ENCODE measurements at regions not wholly inside any gene's neighbourhood (a gene's known extent, or its start where the extent isn't known, plus 50 kb on each side); places are given as distances from the start of the nearest gene placed in this dataset.
"Not testable (repeated sequence)": the region's sequence is repeated elsewhere in the genome, so short reads cannot be mapped to it uniquely, and the experiment has no call there.

GRCh38 chr2:224650815-224651439 lies 65.2 kb downstream of the CCDC195 start:
- H3K4me2 ChIP-seq (ENCODE audit: low read length): peak overlapping the region; percentile 74
- no peaks in the 10 kb centered on the region for H4K20me1 ChIP-seq (ENCODE audit: insufficient read depth, low read length)
- intact Hi-C loops (cut with micrococcal nuclease; ENCODE audit: unreplicated experiment): loop anchor here (1.0 to 10.0 kb wide), 6 partner anchors 39 to 679 kb away; no protein-coding TSS in a partner anchor
- H3K79me2 ChIP-seq (ENCODE audit: insufficient read depth, low read depth, low read length): no peaks in the 10 kb centered on the region
- ChIA-PET CTCF (ENCODE audit: unreplicated experiment) (interaction anchor here (0.5 to 0.6 kb wide), 3 partner anchors 9 to 138 kb away, joined by 3 read pairs; no protein-coding TSS in a partner anchor), POLR2A (interaction anchor here (0.5 to 2.3 kb wide), 18 partner anchors 9 to 319 kb away, joined by 3 to 19 read pairs (median 3); partner anchors contain the start of gene CUL3)
- H3K4me3 ChIP-seq (ENCODE audit: low read depth, low read length, poor library complexity, severe bottlenecking): peak overlapping the region; percentile 38
- no peaks in the 10 kb centered on the region; the same call in 1 of the 2 replicates for H3K36me3 ChIP-seq (ENCODE audit: insufficient read depth, low read length)
- peak overlapping the region; percentile 98 for H2AFZ ChIP-seq (ENCODE audit: low read length)
- peak; percentile 85 for DNase-seq (ENCODE audit: low spot score)
- BruUV-seq (replicated peaks): no TSS peak
- peaks cover 35% of the 10 kb centered on the region for H3K4me1 ChIP-seq (ENCODE audit: insufficient read depth, low read length, poor library complexity, severe bottlenecking)
- H3K9me2 ChIP-seq (ENCODE audit: insufficient read depth, low read length): no peaks in the 10 kb centered on the region
- TF ChIP-seq, protein P1, sequence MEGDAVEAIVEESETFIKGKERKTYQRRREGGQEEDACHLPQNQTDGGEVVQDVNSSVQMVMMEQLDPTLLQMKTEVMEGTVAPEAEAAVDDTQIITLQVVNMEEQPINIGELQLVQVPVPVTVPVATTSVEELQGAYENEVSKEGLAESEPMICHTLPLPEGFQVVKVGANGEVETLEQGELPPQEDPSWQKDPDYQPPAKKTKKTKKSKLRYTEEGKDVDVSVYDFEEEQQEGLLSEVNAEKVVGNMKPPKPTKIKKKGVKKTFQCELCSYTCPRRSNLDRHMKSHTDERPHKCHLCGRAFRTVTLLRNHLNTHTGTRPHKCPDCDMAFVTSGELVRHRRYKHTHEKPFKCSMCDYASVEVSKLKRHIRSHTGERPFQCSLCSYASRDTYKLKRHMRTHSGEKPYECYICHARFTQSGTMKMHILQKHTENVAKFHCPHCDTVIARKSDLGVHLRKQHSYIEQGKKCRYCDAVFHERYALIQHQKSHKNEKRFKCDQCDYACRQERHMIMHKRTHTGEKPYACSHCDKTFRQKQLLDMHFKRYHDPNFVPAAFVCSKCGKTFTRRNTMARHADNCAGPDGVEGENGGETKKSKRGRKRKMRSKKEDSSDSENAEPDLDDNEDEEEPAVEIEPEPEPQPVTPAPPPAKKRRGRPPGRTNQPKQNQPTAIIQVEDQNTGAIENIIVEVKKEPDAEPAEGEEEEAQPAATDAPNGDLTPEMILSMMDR (conservative IDR thresholded peaks at IDR 0.05; ENCODE audit: low read length): peak; percentile 98
- no peak for TF ChIP-seq EZH2phosphoT487 (IDR thresholded peaks at IDR 0.05; ENCODE audit: borderline replicate concordance, low read depth, low read length)
- H3K27ac ChIP-seq (ENCODE audit: low read depth, low read length, poor library complexity, severe bottlenecking): peak overlapping the region; percentile 34
- peaks cover 21% of the 10 kb centered on the region for H3K9me3 ChIP-seq (ENCODE audit: low read length)

- POLR2A ChIA-PET: interaction anchor here (0.5 to 3.2 kb wide), 14 partner anchors 9 to 837 kb away, joined by 3 to 16 read pairs (median 4); partner anchors contain the start of gene CUL3
- BruUV-seq (replicated peaks): not testable (repeated sequence)
- CTCF ChIA-PET (ENCODE audit: unreplicated experiment): interaction anchor here (1.0 to 1.4 kb wide), 4 partner anchors 11 to 129 kb away, joined by 3 to 6 read pairs (median 4); no protein-coding TSS in a partner anchor
Measured at GRCh38 chr2:224647684-224648083, 62.5 kb upstream of the CUL3 start.

DNA sequence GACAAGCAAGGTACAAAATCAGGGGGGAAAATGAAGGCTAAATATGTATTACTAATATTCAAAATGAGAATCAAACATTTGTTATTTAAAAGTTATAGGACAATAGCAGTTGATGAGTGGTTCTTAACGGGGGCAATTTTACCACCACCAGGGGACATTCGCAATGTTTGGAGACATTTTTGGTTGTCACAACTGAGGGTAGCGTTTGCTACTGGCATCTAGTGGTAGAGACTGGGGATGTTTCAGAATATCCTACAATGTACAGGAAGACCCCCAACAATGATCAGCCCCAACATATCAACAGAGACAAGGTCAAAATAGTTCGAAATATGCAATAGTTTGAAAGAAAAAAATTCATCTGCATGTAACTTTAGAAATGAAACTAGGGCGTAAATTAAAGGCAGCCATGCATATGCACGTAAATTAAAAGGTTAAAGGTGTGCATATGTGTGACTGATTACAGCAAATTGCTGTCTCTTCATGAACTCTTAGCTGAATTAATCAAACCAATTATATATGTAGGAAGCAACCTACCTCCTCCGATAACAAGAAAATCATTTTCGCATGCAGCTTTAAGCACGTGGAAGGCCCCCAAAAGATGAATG lies 61.2 kb upstream of the CUL3 start:
- peak; percentile 85 for DNase-seq (ENCODE audit: low spot score)
- no TSS peak for BruUV-seq (replicated peaks)
- Histone ChIP-seq H3K27ac (ENCODE audit: low read depth, low read length, poor library complexity, severe bottlenecking) (peak overlapping the region; percentile 18), H3K4me3 (ENCODE audit: low read depth, low read length, poor library complexity, severe bottlenecking) (no peak overlapping the region), H3K9me2 (ENCODE audit: insufficient read depth, low read length) (no peaks in the 10 kb centered on the region), H3K79me2 (ENCODE audit: insufficient read depth, low read depth, low read length) (no peaks in the 10 kb centered on the region), H3K9me3 (ENCODE audit: low read length) (no peaks in the 10 kb centered on the region), H2AFZ (ENCODE audit: low read length) (peak overlapping the region; percentile 92), H4K20me1 (ENCODE audit: insufficient read depth, low read length) (no peaks in the 10 kb centered on the region), H3K36me3 (ENCODE audit: insufficient read depth, low read length) (no peaks in the 10 kb centered on the region), H3K4me1 (ENCODE audit: insufficient read depth, low read length, poor library complexity, severe bottlenecking) (peaks cover 32% of the 10 kb centered on the region), H3K4me2 (ENCODE audit: low read length) (peak overlapping the region; percentile 47)
- ChIA-PET POLR2A (interaction anchor here (0.6 to 3.2 kb wide), 15 partner anchors 9 to 836 kb away, joined by 3 to 16 read pairs (median 5); partner anchors contain the start of gene CUL3), CTCF (ENCODE audit: unreplicated experiment) (interaction anchor here (0.9 to 1.4 kb wide), 8 partner anchors 9 to 287 kb away, joined by 3 to 6 read pairs (median 3); no protein-coding TSS in a partner anchor)
- TF ChIP-seq, protein P1 (conservative IDR thresholded peaks at IDR 0.05; ENCODE audit: low read length): peak; percentile 99
- TF ChIP-seq EZH2phosphoT487 (IDR thresholded peaks at IDR 0.05; ENCODE audit: borderline replicate concordance, low read depth, low read length): no peak
- intact Hi-C loops (cut with micrococcal nuclease; ENCODE audit: unreplicated experiment): loop anchor here (1.0 to 5.0 kb wide), 5 partner anchors 34 to 289 kb away; partner anchors contain the start of gene CUL3

More at GRCh38 chr2:224647684-224648083, 62.5 kb upstream of the CUL3 start:
- not testable (repeated sequence) for H3K9me3 ChIP-seq (ENCODE audit: low read length); H3K27ac ChIP-seq (ENCODE audit: low read depth, low read length, poor library complexity, severe bottlenecking); H3K79me2 ChIP-seq (ENCODE audit: insufficient read depth, low read depth, low read length); H3K9me2 ChIP-seq (ENCODE audit: insufficient read depth, low read length); H3K4me2 ChIP-seq (ENCODE audit: low read length); H3K36me3 ChIP-seq (ENCODE audit: insufficient read depth, low read length); H3K4me3 ChIP-seq (ENCODE audit: low read depth, low read length, poor library complexity, severe bottlenecking); H2AFZ ChIP-seq (ENCODE audit: low read length); DNase-seq (ENCODE audit: low spot score); H4K20me1 ChIP-seq (ENCODE audit: insufficient read depth, low read length)
- H3K4me1 ChIP-seq (ENCODE audit: insufficient read depth, low read length, poor library complexity, severe bottlenecking): peaks cover 40% of the 10 kb centered on the region
- intact Hi-C loops (cut with micrococcal nuclease; ENCODE audit: unreplicated experiment): loop anchor here (2.0 to 5.0 kb wide), 3 partner anchors 35 to 155 kb away; partner anchors contain the start of gene CUL3
